ENCODE measurements at regions not wholly inside any gene's neighbourhood (a gene's known extent, or its start where the extent isn't known, plus 50 kb on each side); places are given as distances from the start of the nearest gene placed in this dataset.
A peak's percentile ranks its signal among the peaks of the same experiment; 100 is the strongest.

GRCh38 chr13:73715114-73715910 is 418.9 kb downstream of the KLF12 start:
- DNase-seq (ENCODE audit: low read depth in 2 of 2): no peak

GRCh38 chr13:73714522-73714921 is 419.7 kb downstream of the KLF12 start:
- no peak for DNase-seq (ENCODE audit: low read depth in 2 of 2)

DNA sequence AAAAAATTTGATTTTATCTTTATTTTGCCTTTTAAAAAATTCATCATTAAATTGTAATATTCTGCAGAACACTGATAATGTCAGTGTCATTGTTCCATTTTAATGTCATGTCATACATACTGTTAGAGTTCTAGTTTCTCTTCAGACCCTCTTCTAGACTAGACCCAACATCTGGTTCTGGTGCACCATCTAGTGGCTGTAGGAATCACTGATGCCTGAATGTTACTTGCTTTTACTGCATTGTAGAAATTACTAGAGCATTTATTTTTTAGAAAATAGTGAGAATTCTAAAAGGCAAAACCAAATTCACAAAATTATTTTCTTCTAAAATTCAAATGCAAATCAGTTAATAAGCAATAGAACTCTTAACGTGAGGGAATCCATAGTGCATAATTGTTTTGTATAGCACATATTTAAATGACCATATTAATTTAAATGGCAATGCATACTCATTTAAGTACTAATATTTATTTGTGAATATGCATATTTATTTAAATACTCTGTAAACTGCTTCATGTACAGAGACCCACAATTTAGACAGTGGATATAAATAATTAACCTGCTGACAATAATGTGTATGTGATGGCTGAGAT is 425.7 kb downstream of the KLF12 start:
- peak in 1 of 2 donors; percentile 21 for DNase-seq (ENCODE audit: low read depth in 2 of 2)

GRCh38 chr13:73704587-73704986 is 429.6 kb downstream of the KLF12 start:
- DNase-seq (ENCODE audit: low read depth in 2 of 2): no peak

GRCh38 chr13:73703606-73704005 is 430.6 kb downstream of the KLF12 start:
- DNase-seq (ENCODE audit: low read depth in 2 of 2): no peak

- no peak for DNase-seq (ENCODE audit: low read depth in 2 of 2)
Observed at GRCh38 chr13:73702419-73703071, 431.7 kb downstream of the KLF12 start.

DNA sequence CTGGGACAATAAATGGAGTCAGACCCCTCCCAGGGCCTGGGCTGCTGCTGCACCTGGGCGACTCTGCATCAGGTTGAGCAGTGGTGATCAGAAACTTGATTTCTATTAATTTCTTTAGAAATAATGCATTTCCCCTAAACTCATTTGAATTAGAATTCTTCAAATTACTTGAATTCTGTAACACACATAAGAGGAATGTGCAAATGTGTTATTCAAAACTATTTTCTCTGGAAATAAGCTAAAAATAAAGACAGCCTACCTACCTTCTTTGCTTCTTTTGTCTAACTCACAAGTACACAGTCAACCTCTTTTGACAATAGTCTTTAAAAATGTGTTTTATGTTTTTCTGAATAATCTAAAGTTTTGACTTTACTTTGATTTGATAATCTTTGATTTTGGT is 433.0 kb downstream of the KLF12 start:
- no peak for DNase-seq (ENCODE audit: low read depth in 2 of 2)

GRCh38 chr13:73698859-73699258 is 435.3 kb downstream of the KLF12 start:
- DNase-seq (ENCODE audit: low read depth in 2 of 2): no peak

GRCh38 chr13:73697166-73697565 is 437.0 kb downstream of the KLF12 start:
- DNase-seq (ENCODE audit: low read depth in 2 of 2): no peak

- no peak for DNase-seq (ENCODE audit: low read depth in 2 of 2)
Observed at GRCh38 chr13:73696713-73697112, 437.5 kb downstream of the KLF12 start.

DNA sequence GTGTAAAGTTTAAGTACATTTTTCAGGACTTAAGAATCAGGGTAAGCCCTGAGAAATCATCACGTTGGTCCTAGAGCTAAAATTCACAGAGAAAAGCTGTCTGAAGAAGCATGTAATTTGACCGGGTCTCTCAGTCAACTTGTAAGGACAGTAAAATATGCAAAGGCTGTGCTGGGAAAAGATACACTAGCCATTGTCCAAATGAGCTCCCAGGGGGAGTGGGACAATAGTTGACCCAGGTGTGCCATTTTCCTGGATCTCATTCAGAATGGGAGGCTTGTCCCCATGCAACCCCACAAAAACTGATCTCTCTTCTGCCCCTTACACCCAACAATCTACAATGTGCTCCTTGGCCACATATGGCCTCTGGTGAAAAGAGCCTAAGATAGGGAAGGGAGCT is 437.9 kb downstream of the KLF12 start:
- no peak for DNase-seq (ENCODE audit: low read depth in 2 of 2)

DNA sequence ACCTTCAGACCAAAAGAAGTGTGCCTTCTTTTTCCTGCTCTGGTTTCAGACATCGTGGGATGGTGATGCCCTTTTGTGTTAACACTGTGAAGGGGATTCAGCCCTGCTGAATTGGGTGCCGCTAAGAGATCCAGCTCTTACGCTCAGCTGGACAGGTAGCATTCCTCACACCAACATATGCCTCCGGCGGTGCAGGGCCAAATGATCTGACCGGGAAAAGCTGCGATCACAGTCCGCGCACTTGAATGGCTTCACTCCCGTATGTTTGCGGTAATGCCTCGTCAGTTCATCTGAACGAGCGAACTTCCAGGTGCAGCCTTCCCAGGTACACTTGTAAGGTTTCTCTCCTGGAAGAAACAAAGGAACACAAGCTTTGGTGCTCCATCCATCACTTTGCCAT is 438.9 kb downstream of the KLF12 start:
- DNase-seq (ENCODE audit: low read depth in 2 of 2): no peak

GRCh38 chr13:73693215-73693614 is 441.0 kb downstream of the KLF12 start:
- DNase-seq (ENCODE audit: low read depth in 2 of 2): no peak

DNA sequence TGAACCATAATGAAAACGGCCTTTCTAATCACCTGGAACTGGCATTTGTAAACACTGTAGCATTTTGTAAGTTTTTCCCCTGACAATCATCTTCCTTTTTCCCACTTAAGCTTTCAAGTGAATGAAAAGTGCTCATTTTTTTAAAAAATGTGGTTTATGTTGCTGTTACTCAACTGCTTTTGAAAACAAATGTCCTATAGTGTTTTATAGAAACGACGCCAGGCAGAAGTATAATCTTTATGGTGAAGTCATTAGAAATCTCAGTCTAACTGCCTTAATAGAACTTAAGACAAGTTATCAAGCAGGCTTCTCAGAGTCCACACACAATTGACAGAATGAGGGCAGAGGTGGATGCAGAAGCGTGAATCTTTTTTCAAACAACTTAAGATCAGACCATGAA is 442.3 kb downstream of the KLF12 start:
- DNase-seq (ENCODE audit: low read depth in 2 of 2): no peak

DNA sequence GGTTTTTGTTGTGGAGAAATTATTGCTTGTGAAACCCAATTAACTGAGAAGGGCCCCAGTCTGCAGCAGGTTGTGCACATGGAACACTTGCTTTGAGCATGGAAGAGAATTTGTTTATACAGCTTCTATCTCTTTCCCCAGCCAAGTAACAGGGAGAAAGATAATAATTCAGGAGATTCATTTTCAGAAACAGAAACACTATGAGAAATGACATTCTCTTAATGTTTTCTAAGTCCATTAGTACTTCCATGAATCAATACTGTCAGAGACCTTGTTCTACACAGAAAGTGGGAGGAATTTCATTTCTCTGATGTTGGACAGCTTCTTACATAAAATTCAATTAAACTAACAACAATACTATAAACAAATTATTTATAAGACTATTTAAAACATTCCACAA is 446.3 kb downstream of the KLF12 start:
- no peak for DNase-seq (ENCODE audit: low read depth in 2 of 2)

- DNase-seq (ENCODE audit: low read depth in 2 of 2): no peak
Observed at GRCh38 chr13:73687087-73687486, 447.1 kb downstream of the KLF12 start.

GRCh38 chr13:73684750-73685149 is 449.5 kb downstream of the KLF12 start:
- no peak for DNase-seq (ENCODE audit: low read depth in 2 of 2)

- DNase-seq (ENCODE audit: low read depth in 2 of 2): no peak
Observed at GRCh38 chr13:73684286-73684685, 449.9 kb downstream of the KLF12 start.

DNA sequence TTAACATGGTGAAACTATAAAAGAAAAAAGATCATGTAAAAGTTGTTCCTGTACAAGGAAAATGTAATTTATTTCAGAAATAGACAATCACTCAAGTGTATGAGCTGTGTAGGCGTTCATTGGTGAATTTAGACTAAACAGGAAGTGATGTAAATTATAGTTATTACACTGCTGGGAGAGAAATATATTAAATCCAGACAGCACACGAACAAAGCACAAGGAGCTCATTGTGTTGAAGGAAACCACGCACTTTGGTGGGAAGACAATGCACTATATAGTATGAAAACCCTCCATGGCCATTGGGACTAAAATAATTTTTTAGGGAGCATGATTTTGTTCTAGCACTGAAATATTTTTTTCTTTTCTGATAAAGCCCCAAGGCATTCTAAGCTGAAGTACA is 450.5 kb downstream of the KLF12 start:
- DNase-seq (ENCODE audit: low read depth in 2 of 2): no peak

GRCh38 chr13:73681779-73682178 is 452.4 kb downstream of the KLF12 start:
- DNase-seq (ENCODE audit: low read depth in 2 of 2): no peak

DNA sequence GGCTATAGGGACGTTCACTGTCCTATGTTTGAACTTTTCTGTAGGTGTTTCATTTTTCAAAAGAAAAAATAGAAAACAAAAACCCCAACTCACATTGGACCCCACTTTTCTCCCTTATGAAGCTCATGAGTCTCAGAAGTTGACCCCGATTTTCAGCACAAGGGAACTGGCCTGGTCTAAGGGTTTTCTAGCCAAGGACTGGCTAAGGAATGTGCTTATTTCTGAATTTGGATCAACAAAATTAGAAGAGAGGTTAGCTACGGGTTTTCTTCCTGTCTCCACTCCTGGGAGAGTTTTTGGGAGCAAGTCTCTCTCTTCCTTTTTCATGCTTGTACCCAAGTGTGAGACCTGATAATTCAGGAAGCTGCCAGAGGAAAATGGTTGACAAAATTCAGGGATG is 453.2 kb downstream of the KLF12 start:
- DNase-seq (ENCODE audit: low read depth in 2 of 2): no peak

DNA sequence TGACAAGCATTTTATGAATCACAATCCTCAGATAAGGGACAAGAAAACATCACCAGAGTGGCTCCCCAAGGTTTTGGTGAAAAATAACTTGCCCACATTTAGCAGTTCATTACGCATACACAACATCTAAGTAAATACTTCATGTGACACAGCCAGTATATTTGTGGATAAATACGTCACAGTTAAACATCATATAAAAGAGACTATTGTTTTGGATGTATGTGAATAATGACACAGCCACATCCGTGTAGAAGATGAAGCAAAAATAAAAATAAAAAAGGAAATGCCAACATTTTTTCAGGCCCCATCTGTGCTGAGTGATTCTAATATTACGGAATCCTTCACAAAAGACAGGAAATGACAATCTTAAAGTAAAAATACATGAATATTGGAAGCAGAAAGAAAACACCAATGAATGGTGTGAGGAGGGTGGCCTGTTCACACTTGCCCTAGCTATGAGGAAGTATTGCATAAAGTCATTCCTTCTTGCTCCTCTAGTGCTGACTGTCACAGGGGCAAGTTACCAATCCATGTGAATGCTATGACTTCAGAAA is 457.1 kb downstream of the KLF12 start:
- DNase-seq (ENCODE audit: low read depth in 2 of 2): no peak

- DNase-seq (ENCODE audit: low read depth in 2 of 2): no peak
Observed at GRCh38 chr13:73676550-73677047, 457.6 kb downstream of the KLF12 start.
